Activated naive CD4-positive, alpha-beta T cell treated with anti-CD3 and anti-CD28 coated beads, Interleukin-2, amount 50 U/mL, for 72 hours (primary cell): ENCODE measurements at regions not wholly inside any gene's neighbourhood (a gene's known extent, or its start where the extent isn't known, plus 50 kb on each side); places are given as distances from the start of the nearest gene placed in this dataset.

Experiments
- ATAC-seq, 2 donors: fragments of 150-1000 bp; cut with Tn5 transposase; 2 replicates each; pipeline ENCODE4 v1.10.0; 2021; ENCODE audit warnings: mild to moderate bottlenecking in 2 of 2, moderate library complexity in 2 of 2
- DNase-seq, 2 donors: peaks; one replicate each; pipeline ENCODE4 v3.0.0; 2021 to 2022; ENCODE audit warnings: low spot score in 2 of 2
- H3K27ac Mint-ChIP-seq, 2 donors: one replicate each; pipeline ENCODE4 v1.8.0; 2022; ENCODE audit warnings: mild to moderate bottlenecking in 2 of 2, mixed read lengths in 2 of 2
- H3K36me3 Mint-ChIP-seq, 2 donors: one replicate each; pipeline ENCODE4 v1.8.0; 2022; ENCODE audit warnings: mixed read lengths in 2 of 2
- H3K9me3 Mint-ChIP-seq, 2 donors: one replicate each; pipeline ENCODE4 v1.8.0; 2022; ENCODE audit warnings: mixed read lengths in 2 of 2

GRCh38 chr15:69661871-69662644, 209.4 kb downstream of the RPLP1 start:
- Mint-ChIP-seq H3K9me3 (no peaks in the 10 kb centered on the region), H3K36me3 (no peaks in the 10 kb centered on the region), H3K27ac (no peak overlapping the region)
- ATAC-seq (no peak), DNase-seq (peak in 1 of 2 donors; percentile 14)

DNA sequence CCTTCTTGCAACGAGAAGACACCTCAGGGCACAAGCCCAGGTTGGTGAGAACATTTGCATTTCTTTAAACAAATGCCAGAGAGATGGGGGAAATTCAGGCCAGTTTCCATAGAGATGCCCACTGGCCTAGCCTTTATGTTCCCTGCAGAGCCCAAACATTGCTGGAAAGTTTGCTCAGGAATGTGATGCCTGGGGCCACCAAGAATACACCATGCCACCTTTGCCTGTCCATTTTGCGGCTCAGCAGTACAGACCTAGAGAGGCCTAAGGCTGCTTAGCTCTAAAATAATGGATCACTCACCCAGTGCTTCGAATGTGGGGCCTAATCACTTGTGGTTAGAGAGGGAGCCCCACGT, 210.0 kb downstream of the RPLP1 start:
- H3K36me3 Mint-ChIP-seq = no peaks in the 10 kb centered on the region
- peak overlapping the region in 1 of 2 donors; percentile 61 for H3K27ac Mint-ChIP-seq
- no peaks in the 10 kb centered on the region for H3K9me3 Mint-ChIP-seq
- peak in 1 of 2 donors; percentile 3 for DNase-seq
- no peak for ATAC-seq

DNA sequence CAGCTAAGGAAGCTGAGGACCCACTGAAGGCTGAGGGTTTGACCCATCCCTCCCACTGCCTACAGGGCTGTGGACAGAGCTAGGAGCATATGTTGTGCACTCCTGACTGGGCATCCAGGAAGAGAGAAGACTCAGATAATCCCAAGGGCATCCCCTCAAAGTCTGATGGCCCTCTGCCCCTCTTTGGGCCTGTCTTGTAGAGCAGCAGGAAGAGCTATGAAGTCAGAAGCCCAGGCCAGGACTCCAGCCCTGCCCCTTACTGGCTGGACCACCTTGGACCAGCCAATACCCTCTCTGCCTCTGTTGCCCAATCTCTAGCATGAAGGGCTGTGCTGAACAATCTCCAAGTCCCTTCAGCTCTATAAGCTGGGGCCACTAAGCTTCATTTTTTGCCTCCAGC, 210.8 kb downstream of the RPLP1 start:
- Mint-ChIP-seq H3K27ac (no peak overlapping the region), H3K36me3 (no peaks in the 10 kb centered on the region), H3K9me3 (no peaks in the 10 kb centered on the region)
- DNase-seq = peak in 1 of 2 donors; percentile 14
- no peak for ATAC-seq

- Mint-ChIP-seq H3K9me3 (no peaks in the 10 kb centered on the region), H3K36me3 (no peaks in the 10 kb centered on the region), H3K27ac (no peak overlapping the region)
- no peak for ATAC-seq
- DNase-seq = no peak
Observed at GRCh38 chr15:69663982-69664381, 211.4 kb downstream of the RPLP1 start.

DNA sequence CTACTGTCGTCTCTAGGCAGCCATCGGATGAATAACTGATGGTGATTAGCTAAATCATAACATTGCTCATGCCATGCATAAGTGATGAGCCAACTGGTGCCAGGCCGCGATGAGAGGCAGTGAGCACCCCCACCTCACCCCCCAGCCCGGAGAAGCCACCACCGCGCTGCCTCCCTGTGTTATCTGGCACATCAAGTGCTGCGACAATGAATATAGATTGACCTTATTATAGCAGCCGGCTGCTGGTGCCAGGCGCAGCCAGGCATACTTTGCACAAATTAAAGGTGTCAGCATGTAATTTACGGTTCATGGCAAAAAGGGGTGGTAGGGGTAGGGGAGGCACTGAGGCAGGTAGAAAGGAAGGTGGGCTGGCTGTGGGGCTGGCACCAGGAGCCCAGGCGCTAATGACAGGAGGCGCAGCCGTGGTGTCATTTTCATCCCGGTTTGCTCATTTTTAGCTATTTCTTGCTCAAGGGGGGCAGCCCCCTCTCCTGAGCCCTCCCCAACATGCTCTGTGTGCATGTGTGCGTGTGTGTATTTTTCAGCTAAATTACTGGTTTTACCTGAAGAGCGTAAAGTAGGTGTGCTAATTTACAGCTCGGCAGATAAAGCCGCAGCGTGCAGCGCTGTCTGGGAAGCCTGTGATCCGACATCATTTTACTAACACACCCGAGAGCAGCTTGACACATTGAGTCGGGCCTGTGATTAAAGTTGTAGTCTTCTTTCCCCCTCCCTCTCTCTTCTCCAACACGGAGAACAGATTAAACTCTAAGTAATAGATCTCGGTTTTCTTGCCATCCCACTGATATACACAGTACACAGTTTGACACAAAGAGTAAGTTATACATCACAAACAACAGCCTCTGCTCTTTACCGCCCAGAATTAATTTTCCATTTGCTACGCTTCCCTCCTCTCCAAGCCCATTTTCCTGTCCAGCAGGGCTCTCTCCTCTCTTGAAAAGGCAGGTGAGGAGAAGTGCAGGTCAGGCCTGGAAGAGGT, 212.3 kb downstream of the RPLP1 start:
- no peaks in the 10 kb centered on the region for H3K9me3 Mint-ChIP-seq
- DNase-seq = peak in 1 of 2 donors; percentile 28
- no peaks in the 10 kb centered on the region for H3K36me3 Mint-ChIP-seq
- no peak for ATAC-seq
- H3K27ac Mint-ChIP-seq = peak overlapping the region in 1 of 2 donors; percentile 55

DNA sequence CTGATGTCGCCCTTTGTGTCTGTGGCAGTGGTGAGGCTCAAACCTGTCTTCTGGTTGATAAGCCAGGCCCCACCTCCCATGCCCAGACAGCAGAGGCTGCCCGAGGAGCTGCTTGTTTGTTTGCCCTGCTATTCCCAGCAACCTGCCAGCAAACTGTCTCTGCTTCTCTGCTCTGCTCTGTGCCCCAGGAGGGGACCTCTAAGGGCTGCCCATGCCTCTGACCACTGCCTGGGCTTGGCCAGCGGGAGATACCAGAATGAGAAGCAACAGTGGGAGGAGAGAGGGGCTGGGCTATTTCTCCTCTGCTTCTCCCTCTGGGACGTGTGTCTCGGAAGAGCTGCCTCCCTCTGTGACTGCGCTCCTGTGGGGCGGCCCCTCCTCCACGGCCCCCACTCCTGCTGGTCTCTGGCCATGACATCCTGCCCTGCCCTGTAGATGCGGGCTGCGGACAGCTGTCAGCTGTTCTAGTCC, 213.1 kb downstream of the RPLP1 start:
- no peaks in the 10 kb centered on the region for H3K36me3 Mint-ChIP-seq
- no peak for ATAC-seq
- DNase-seq = no peak
- H3K27ac Mint-ChIP-seq = peak overlapping the region in 1 of 2 donors; percentile 55
- no peaks in the 10 kb centered on the region for H3K9me3 Mint-ChIP-seq

DNA sequence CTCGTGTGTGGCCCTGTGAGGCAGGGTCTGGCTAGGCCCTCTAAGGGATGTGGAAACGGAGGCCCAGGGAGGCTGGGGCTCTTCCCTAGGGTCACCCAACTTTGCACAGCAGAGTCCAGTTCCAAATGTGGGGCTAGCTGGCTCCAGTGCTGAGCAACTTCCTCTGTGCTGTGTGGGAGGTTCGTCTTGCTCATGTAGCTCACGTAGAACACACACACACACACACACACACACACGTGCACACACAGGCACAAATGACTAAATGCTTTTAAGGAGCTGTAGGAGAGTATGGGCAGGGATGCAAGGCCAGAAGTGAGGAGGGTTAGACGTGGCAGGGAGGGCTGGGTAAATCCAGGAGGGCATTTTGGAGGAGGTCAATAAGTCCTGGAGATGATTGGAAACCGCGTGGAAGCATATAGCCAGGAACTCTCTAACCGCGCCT, 213.8 kb downstream of the RPLP1 start:
- Mint-ChIP-seq H3K27ac (peak overlapping the region; percentile 55 to 61), H3K9me3 (no peaks in the 10 kb centered on the region), H3K36me3 (no peaks in the 10 kb centered on the region)
- peak in 1 of 2 donors; percentile 80 for ATAC-seq
- DNase-seq = peak in 1 of 2 donors; percentile 31

DNA sequence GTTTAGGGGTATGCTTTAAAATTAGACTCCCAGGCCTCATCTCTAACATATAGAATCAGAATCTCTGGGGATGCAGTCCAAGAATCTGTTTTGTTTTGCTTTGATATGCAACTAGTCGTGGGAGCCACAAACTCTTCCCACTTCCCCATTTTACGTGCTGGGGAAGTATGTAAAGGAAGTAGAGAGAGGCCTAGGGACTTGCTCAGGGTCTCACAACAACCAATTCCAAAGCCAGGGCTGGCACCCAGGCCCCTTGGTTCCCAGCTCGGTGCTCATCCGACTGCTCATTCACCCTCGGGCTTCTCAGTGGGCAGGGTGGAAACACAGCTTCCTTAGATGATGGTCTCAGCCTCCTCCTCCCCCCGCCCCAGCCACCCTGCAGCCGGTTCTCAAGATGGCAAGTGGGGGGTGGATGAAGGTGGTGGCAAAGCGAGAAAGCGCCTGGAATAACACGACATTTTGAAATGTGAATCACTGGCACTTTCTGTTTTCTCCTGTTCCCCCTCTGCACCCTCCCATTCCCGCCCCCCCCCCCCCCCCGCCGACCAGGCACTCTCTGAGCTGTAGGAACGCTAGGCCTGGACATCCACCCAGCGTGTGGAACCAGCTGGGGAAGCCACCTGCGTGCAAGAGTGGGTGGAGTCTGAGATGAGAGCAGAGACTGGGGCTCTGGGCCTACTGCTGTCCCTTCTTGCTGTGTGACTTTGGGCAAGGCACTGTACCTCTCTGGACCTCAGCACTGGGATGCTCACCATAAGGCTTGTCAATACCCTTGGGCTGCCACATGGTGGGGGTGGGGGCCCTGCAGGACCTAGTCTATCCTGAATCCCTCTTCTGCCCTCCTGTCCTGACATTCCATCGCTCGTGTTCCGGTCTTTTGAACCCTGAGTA, 214.5 kb downstream of the RPLP1 start:
- ATAC-seq (no peak), DNase-seq (no peak)
- Mint-ChIP-seq H3K27ac (peak overlapping the region in 1 of 2 donors; percentile 61), H3K9me3 (no peaks in the 10 kb centered on the region), H3K36me3 (no peaks in the 10 kb centered on the region)

DNA sequence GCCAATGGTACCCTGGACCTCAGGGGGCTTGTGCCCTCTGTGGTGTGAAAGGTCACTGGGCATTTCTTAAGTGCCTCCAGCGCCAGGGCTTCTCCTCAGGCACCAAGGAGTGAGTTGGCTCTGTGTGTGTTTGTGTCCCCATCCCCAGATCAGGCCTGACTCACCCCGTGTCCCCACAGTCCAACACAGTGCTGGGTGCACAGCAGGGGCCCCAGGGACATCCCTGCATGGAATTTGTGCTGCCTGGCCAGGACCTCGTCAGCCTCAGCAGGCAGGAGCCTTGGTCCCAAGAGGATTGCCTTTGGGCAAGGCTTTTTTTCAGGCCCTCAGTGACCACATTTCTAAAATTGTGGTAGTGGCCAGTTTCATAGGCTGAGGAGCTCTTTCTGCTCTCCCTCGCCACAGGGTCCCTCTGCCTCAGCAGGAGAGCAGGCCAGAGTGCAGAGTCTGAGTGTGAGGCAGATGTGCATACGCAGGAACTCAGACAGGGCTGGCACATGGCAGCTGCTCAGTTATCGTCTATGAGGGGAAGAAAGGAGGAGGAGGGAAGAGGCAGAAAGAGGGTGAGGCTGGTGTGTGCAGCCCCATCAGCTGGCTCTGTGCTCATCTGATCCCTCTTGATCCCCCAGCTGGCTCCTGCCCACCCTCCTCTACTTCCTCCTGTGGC, 215.6 kb downstream of the RPLP1 start:
- H3K9me3 Mint-ChIP-seq = no peaks in the 10 kb centered on the region
- H3K36me3 Mint-ChIP-seq = no peaks in the 10 kb centered on the region
- ATAC-seq (no peak), DNase-seq (no peak)
- peak overlapping the region; percentile 33 to 81 for H3K27ac Mint-ChIP-seq

GRCh38 chr15:69668963-69669362, 216.3 kb downstream of the RPLP1 start:
- ATAC-seq (peak in 1 of 2 donors; percentile 86), DNase-seq (peak in 1 of 2 donors; percentile 65)
- peak overlapping the region; percentile 54 to 79 for H3K27ac Mint-ChIP-seq
- H3K36me3 Mint-ChIP-seq = no peaks in the 10 kb centered on the region
- H3K9me3 Mint-ChIP-seq = no peaks in the 10 kb centered on the region

DNA sequence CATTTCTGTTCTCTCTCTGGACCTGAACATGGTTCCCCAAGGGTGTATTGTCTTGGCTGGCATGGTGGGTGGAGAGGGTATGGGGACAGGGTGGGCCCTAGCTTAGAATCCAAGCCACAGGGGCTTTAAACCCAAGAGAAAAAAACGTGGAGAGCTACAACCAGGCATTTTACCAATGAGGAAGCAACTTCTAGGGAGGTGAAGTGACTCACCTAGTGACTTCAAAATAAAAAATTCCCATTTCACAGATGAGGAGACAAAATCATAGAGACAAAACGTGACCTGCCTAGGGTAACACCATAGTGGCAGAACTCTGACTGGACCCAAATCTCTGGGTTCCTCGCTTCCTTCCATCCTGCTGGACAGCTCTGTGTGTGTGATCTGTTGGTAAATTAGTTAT, 216.8 kb downstream of the RPLP1 start:
- peak overlapping the region in 1 of 2 donors; percentile 54 for H3K27ac Mint-ChIP-seq
- H3K36me3 Mint-ChIP-seq = no peaks in the 10 kb centered on the region
- no peaks in the 10 kb centered on the region for H3K9me3 Mint-ChIP-seq
- DNase-seq (no peak), ATAC-seq (no peak)

DNA sequence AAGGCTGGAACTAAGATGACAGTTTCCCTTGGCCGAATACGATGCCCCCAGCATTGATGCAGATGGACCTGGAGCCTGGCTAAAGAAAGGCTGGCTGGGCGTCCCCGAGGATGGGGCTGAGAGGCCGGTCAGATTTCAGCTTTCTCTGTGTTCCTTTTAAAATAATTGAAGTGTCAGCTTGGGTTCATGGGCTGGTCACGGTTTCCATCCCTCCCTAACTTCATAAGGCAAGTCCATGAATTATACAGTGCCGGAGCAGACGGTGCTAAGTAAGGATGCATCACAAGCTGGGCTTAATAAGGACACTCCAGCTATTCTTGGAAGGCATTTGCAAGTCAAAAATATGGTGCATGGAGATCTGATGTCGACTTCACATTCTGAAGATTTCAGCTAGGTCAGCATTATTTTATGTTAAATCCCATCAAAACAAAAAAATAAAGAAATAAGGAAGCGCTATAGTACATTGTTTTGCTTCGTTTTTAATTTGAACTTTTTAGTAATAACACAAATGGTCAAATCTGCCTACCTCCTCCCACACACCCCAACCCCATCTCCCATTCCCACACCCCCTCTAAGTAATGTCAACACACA, 220.8 kb downstream of the RPLP1 start:
- no peak for ATAC-seq
- Mint-ChIP-seq H3K9me3 (peaks cover 0 to 8% of the 10 kb centered on the region in 2 donors), H3K36me3 (peaks cover 0 to 17% of the 10 kb centered on the region in 2 donors), H3K27ac (no peak overlapping the region)
- no peak for DNase-seq

DNA sequence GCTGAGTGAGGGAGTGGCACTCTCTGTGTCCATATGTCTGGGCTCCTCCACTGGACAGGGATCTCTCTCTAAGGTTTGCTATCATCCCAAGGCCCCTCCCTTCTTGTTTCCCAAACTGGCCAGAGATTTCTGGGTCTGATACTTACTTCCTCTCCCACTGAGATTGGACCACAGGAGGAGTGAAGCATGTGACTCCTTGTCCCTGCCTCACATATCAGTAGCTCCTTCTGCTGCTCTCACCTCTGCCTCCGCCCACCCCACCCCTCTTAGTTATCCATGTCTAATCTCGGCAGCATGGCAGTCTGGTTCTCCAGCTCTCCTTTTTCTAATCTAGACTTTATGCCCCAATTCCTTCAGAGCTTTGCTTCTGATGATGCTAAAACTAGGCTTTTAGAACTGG, 223.1 kb downstream of the RPLP1 start:
- peaks cover 0 to 17% of the 10 kb centered on the region in 2 donors for H3K36me3 Mint-ChIP-seq
- peak overlapping the region in 1 of 2 donors; percentile 8 for H3K27ac Mint-ChIP-seq
- no peak for ATAC-seq
- DNase-seq = no peak
- peaks cover 0 to 8% of the 10 kb centered on the region in 2 donors for H3K9me3 Mint-ChIP-seq

- DNase-seq (no peak), ATAC-seq (no peak)
- Mint-ChIP-seq H3K27ac (no peak overlapping the region), H3K9me3 (peaks cover 0 to 8% of the 10 kb centered on the region in 2 donors), H3K36me3 (peaks cover 0 to 27% of the 10 kb centered on the region in 2 donors)
Observed at GRCh38 chr15:69677403-69677802, 224.8 kb downstream of the RPLP1 start.

- peak; percentile 97 to 98 for ATAC-seq
- Mint-ChIP-seq H3K27ac (peak overlapping the region; percentile 34 to 80), H3K36me3 (peaks cover 6 to 38% of the 10 kb centered on the region in 2 donors)
Observed at GRCh38 chr15:69679623-69680228, 227.1 kb downstream of the RPLP1 start.

More at GRCh38 chr15:69679623-69680228, 227.1 kb downstream of the RPLP1 start:
- peak; percentile 62 to 68 for DNase-seq
- peaks cover 7 to 12% of the 10 kb centered on the region in 2 donors for H3K9me3 Mint-ChIP-seq
